IPS DF 19.7 (cell line): ENCODE measurements at regions not wholly inside any gene's neighbourhood (a gene's known extent, or its start where the extent isn't known, plus 50 kb on each side); places are given as distances from the start of the nearest gene placed in this dataset.

ENCODE experiments used
- DNase-seq: peaks from one replicate; pipeline ENCODE4 v3.0.0-alpha.2; 2013; ENCODE audit warnings: low read depth, low spot score

GRCh38 chr3:99439892-99440291 lies 198.5 kb upstream of the COL8A1 start:
- no peak for DNase-seq

GRCh38 chr3:99434190-99434589 lies 204.2 kb upstream of the COL8A1 start:
- DNase-seq: no peak

DNA sequence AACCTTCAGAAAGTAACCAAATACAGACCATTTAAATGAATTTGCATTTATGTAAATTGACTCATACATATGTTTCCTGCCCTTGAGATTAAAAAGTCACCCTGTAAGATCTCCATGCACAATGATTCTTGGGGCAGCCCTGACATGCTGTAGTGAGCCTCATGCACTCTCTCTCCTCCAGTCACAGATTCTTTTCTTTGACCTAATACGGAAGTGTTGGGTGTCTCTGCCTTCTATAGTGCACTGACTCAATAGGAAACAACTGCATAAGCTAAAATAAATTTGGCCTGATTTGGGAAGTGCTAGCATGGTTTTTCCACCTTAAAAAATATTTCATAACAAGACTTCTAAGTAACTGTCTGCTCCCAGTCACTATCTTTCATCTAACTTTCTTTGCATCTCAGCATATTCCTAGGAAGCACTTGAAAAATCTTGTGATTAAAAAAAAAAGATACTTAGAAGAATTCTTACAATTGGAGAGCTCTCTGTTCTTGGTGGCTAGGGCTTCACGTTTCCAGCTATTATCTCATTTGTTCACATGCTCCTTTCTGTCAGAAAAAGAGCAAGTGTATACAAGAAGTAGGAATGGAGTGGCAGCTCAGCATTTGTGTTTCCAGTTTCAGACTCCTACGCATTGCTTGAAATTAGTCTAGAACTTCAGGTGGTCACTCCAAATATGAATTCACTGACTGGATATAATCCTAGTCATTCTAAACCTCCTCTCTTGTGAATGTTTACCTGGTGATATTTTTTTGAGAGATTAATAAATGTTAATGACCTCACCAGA lies 207.9 kb upstream of the COL8A1 start:
- DNase-seq: no peak

DNA sequence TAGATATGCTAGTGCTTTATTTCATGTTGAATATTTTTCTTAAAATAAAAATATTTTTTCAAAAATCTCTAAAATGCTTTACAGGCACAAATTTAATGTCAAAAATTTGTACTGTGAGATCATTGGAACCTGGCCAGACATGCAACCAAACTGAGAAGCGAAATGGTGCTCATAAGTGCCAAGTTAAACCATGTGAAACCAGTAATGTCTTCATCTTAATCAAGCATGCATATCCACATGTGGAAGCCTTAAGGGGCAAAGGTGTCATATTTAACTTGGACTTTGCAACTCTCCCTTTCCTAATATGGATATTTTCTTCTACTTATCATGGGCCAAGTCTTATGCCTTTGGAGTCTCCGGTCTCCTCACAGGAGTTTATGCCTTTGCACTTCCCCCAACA lies 208.9 kb upstream of the COL8A1 start:
- DNase-seq: no peak

DNA sequence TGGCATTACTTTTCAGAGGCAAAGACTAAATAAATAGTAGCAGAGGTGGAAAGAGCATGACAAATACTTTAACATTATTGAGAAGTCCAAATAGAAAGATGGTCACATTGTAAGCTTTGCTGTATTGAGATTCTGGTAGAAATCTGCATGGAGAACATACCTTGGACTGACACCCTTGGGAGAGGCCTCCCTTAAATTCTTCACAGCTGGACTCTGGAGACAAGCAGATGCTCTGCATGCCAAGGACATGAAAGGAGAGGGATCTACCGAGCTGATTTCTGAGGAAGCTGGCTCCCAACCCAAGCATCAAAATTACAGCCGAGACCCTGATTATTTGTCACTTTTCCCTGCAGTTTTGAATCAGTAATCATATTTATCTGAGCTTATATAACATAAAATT lies 212.5 kb upstream of the COL8A1 start:
- no peak for DNase-seq

- no peak for DNase-seq
Measured at GRCh38 chr3:99419116-99419515, 219.3 kb upstream of the COL8A1 start.

DNA sequence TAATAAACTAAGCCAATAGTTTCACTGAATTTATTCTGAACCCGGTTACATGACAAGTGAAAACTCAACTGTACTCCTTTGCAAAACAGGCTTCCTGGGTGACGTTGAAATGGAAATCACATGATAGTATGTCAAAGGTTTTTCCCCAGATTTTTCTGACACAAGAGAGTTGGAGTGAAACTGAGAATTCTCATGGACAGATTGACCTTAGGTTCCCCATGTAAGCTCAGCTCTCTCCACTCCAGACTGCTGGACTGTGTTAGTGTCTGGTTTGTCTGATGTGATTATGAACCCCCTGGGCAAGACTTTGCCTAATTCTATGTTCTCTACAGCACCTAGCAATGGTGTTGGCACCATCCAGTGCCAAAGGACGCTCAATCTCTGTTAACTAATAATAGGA lies 219.7 kb upstream of the COL8A1 start:
- DNase-seq: no peak

DNA sequence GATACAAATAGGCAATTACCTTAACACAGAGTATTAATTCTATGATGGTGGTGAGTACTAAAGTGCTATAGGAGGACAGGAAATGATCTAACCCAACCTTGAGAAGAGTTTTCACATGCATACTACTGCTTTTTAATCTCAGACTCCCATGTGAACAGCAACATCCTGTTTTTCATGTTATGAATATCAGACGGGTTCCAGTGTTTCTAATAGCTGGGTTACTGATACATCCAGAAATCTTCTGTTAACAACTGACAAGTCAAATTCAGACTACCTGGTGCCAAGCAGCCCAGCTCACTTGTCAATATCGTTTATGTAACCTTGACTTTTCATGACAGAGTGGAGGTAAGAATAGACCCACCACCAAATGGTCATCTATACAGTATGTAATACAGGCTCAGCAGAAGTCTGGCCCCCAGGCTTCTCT lies 220.2 kb upstream of the COL8A1 start:
- DNase-seq: no peak

- DNase-seq: no peak
Measured at GRCh38 chr3:99413504-99413903, 224.9 kb upstream of the COL8A1 start.

- no peak for DNase-seq
Measured at GRCh38 chr3:99410789-99411311, 227.5 kb upstream of the COL8A1 start.

DNA sequence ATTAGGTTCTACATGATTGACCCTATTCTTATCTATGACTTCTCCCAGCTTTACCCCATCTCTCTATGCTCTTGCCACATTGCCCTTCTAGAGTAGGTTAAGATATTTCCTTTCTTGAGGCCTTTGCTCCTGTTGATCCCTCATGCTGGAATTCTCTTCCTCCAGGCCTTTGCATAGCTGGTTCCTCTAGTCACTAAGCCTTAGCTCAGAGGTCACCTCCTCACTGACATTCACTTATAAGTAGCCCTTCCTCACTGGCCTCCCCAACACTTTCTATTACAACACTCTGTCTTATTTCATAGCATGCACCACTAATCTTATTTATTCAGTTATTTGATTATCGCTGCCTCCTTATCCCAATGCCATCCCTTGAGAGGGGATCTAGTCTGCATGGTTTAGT lies 228.4 kb upstream of the COL8A1 start:
- no peak for DNase-seq

GRCh38 chr3:99407257-99407656 lies 231.1 kb upstream of the COL8A1 start:
- DNase-seq: no peak

DNA sequence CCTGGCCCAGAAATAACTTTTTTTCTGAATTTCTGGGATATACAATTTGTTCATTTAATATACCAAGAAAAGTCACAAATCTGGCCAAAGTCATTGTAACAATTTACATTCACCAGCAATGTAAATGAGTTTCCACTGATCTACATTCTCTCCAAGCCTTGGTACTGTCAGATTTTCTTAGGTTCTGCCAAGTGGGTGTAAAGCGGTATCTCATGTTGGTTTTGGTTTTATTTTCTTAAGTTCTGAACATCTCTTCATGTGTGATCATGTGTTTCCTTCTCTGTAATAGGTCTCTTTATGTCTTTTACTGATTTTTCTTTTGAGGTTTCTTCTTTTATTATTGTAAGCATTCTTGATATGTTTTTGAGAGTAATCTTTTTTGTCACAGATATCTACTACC lies 235.6 kb upstream of the COL8A1 start:
- DNase-seq: no peak

- no peak for DNase-seq
Measured at GRCh38 chr3:99400352-99400751, 238.0 kb upstream of the COL8A1 start.

- DNase-seq: no peak
Measured at GRCh38 chr3:99396651-99397275, 241.6 kb upstream of the COL8A1 start.

GRCh38 chr3:99394831-99395778 lies 243.3 kb upstream of the COL8A1 start:
- no peak for DNase-seq

- no peak for DNase-seq
Measured at GRCh38 chr3:99393961-99394360, 244.4 kb upstream of the COL8A1 start.

DNA sequence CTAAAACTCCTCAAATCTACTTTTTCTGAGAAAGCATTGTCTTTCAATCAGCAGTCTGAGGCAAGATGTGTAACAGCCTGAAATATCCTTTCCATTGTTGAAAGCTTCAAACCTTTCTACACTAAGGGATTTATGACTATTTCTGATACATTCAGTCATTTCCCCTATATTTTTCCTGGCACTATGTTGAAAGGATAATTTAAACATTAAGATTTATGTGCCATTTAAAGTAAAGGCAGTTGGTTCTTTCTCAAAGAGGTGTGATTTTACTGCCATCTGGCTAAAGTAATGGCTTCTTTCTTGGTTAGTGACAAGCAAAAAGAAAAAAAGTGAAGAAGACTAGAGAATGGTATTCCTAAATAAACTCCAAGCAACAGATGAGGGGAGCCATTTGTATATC lies 249.6 kb upstream of the COL8A1 start:
- DNase-seq: no peak

GRCh38 chr3:99384596-99384995 lies 253.8 kb upstream of the COL8A1 start:
- no peak for DNase-seq

GRCh38 chr3:99376926-99377325 lies 261.5 kb upstream of the COL8A1 start:
- DNase-seq: no peak

- no peak for DNase-seq
Measured at GRCh38 chr3:99373846-99374210, 264.6 kb upstream of the COL8A1 start.
